Body of pancreas (tissue), 4 donors: ENCODE measurements at regions not wholly inside any gene's neighbourhood (a gene's known extent, or its start where the extent isn't known, plus 50 kb on each side); places are given as distances from the start of the nearest gene placed in this dataset.

ENCODE experiments used
- ATAC-seq: fragments of 150-250 bp; one replicate; pipeline ENCODE4 v1.9.1; 2016
- DNase-seq, 4 donors: peaks; one replicate each; pipeline ENCODE4 v3.0.0-alpha.2; 2019
- H3K27ac ChIP-seq, 4 donors: fragments of 200-600 bp; sonication (generic); 1 replicate in 3 of 4; 2 replicates in 1 of 4; pipeline versions ENCODE4 v1.5.1 to v1.6.1; 2016 to 2019; ENCODE audit warnings: mild to moderate bottlenecking in 1 of 4, mixed read lengths in 1 of 4, moderate library complexity in 1 of 4
- H3K27me3 ChIP-seq, 2 donors: fragments of 200-600 bp; sonication (generic); one replicate each; pipeline ENCODE4 v1.6.0; 2016; ENCODE audit warnings: mild to moderate bottlenecking in 1 of 2
- H3K36me3 ChIP-seq, 2 donors: fragments of 200-600 bp; sonication (generic); replicated peaks in 1 of 2; 2 replicates each; pipeline ENCODE4 v1.5.1; 2016; ENCODE audit warnings: low read depth in 2 of 2; ENCODE audit not compliant: insufficient read depth in 1 of 2
- H3K4me1 ChIP-seq: fragments of 200-600 bp; sonication (generic); one replicate; pipeline ENCODE4 v1.6.0; 2016
- H3K4me3 ChIP-seq, 2 donors: fragments of 200-600 bp; sonication (generic); 1 replicate in 1 of 2; 2 replicates in 1 of 2; pipeline ENCODE4 v1.5.1; 2016 to 2019
- H3K9me3 ChIP-seq, 3 donors: fragments of 200-600 bp; sonication (generic); 1 replicate in 2 of 3; 2 replicates in 1 of 3; pipeline ENCODE4 v1.5.1; 2016
- CTCF ChIP-seq, 7 experiments: fragments of 450-650 bp in 4 of 7; fragments of 200-600 bp in 3 of 7; sonication (generic) in 3 of 7; IDR thresholded peaks; one replicate each; pipeline ENCODE4 v1.5.1; 2016 to 2019; ENCODE audit warnings: antibody characterized with exemption in 7 of 7
- POLR2A ChIP-seq, 3 donors: fragments of 450-650 bp; IDR thresholded peaks; one replicate each; pipeline ENCODE4 v1.6.1; 2016; ENCODE audit warnings: antibody characterized with exemption in 3 of 3, mild to moderate bottlenecking in 2 of 3
- WGBS, 2 donors: methylation state at CpG; one replicate each; pipeline ENCODE4 v1.1.5; 2017; 5-methylcytosine and 5-hydroxymethylcytosine counted together
- intact Hi-C: fragments of 100-400 bp; cut with DNase I; formaldehyde crosslinking; loops from one replicate; pipeline ENCODE4 v1.15.1; 2023

- 60 to 76% methylated on average over 1 of the region's 1 CpG for WGBS, 2 donors
- Histone ChIP-seq H3K27me3 (no peaks in the 10 kb centered on the region), H3K4me1 (no peaks in the 10 kb centered on the region), H3K4me3 (no peak overlapping the region), H3K36me3 (no peaks in the 10 kb centered on the region), H3K9me3 (no peaks in the 10 kb centered on the region), H3K27ac (no peak overlapping the region)
- intact Hi-C loops = no loop called here
- ATAC-seq (no peak), DNase-seq (no peak)
- TF ChIP-seq CTCF (IDR thresholded peaks at IDR 0.05) = no peak
- TF ChIP-seq POLR2A (IDR thresholded peaks at IDR 0.05) = no peak
These were observed 940.2 kb upstream of the ZEB2 start for GRCh38 chr2:145460112-145460511.

GRCh38 chr2:145431181-145431951 lies 911.4 kb upstream of the ZEB2 start:
- 15 to 23% methylated on average over 9 of the region's 9 CpGs for WGBS, 2 donors
- Histone ChIP-seq H3K4me3 (no peak overlapping the region), H3K9me3 (no peaks in the 10 kb centered on the region), H3K27ac (peak overlapping the region; percentile 42 to 52 (median 48)), H3K4me1 (peaks cover 22% of the 10 kb centered on the region), H3K36me3 (no peaks in the 10 kb centered on the region), H3K27me3 (no peaks in the 10 kb centered on the region)
- intact Hi-C loops = no loop called here
- peak in 4 of 7 experiments; percentile 24 to 44 (median 36) for TF ChIP-seq CTCF (IDR thresholded peaks at IDR 0.05)
- no peak for TF ChIP-seq POLR2A (IDR thresholded peaks at IDR 0.05)
- DNase-seq (peak; percentile 62 to 82 (median 76)), ATAC-seq (peak; percentile 96)

GRCh38 chr2:145423809-145424208 lies 903.9 kb upstream of the ZEB2 start:
- no peak overlapping the region for H3K27ac ChIP-seq
- no peak overlapping the region for H3K4me3 ChIP-seq
- WGBS, 2 donors = 86 to 100% methylated on average over 1 of the region's 1 CpG
- H3K4me1 ChIP-seq = no peaks in the 10 kb centered on the region
- no peak for ATAC-seq
- intact Hi-C loops = no loop called here
- H3K36me3 ChIP-seq = no peaks in the 10 kb centered on the region
- DNase-seq = no peak
- no peaks in the 10 kb centered on the region for H3K27me3 ChIP-seq
- peaks cover 0 to 4% (median 0%) of the 10 kb centered on the region in 3 donors for H3K9me3 ChIP-seq
- TF ChIP-seq POLR2A (IDR thresholded peaks at IDR 0.05) (no peak), CTCF (IDR thresholded peaks at IDR 0.05) (no peak)

GRCh38 chr2:145422576-145422975 lies 902.7 kb upstream of the ZEB2 start:
- WGBS, 2 donors = 90 to 96% methylated on average over 1 of the region's 1 CpG
- intact Hi-C loops = no loop called here
- TF ChIP-seq CTCF (IDR thresholded peaks at IDR 0.05) = no peak
- TF ChIP-seq POLR2A (IDR thresholded peaks at IDR 0.05) = no peak
- ATAC-seq = no peak
- Histone ChIP-seq H3K9me3 (peaks cover 0 to 4% (median 0%) of the 10 kb centered on the region in 3 donors), H3K4me1 (no peaks in the 10 kb centered on the region), H3K27me3 (no peaks in the 10 kb centered on the region), H3K36me3 (no peaks in the 10 kb centered on the region), H3K4me3 (no peak overlapping the region), H3K27ac (no peak overlapping the region)
- DNase-seq = no peak

GRCh38 chr2:145421841-145422240 lies 901.9 kb upstream of the ZEB2 start:
- Histone ChIP-seq H3K4me1 (no peaks in the 10 kb centered on the region), H3K27ac (no peak overlapping the region), H3K9me3 (peaks cover 0 to 4% (median 0%) of the 10 kb centered on the region in 3 donors), H3K36me3 (no peaks in the 10 kb centered on the region), H3K27me3 (no peaks in the 10 kb centered on the region), H3K4me3 (no peak overlapping the region)
- intact Hi-C loops = no loop called here
- ATAC-seq = no peak
- TF ChIP-seq CTCF (IDR thresholded peaks at IDR 0.05) = no peak
- TF ChIP-seq POLR2A (IDR thresholded peaks at IDR 0.05) = no peak
- 67 to 83% methylated on average over 1 of the region's 1 CpG for WGBS, 2 donors
- no peak for DNase-seq
